A549 (cell line): ENCODE measurements at regions not wholly inside any gene's neighbourhood (a gene's known extent, or its start where the extent isn't known, plus 50 kb on each side); places are given as distances from the start of the nearest gene placed in this dataset.

Source experiments
- ATAC-seq, 2 experiments: fragments of 200-7000 bp in 1 of 2; fragments of >200 bp in 1 of 2; cut with Nextera tagmentation in 1 of 2; cut with Tn5 transposase in 1 of 2; 3 replicates each; pipeline versions ENCODE4 v1.8.0 to v1.9.1; 2018 to 2020; ENCODE audit warnings: mild to moderate bottlenecking in 1 of 2, moderate library complexity in 1 of 2
- CTCF ChIA-PET: fragments of 300-600 bp; sonication (Branson Sonifier 250); formaldehyde crosslinking; extraction: SDS; loops from one replicate; lab custom pipeline; 2021; ENCODE audit warnings: antibody characterized with exemption, inconsistent platforms; lab: Yijun Ruan, JAX
- POLR2A ChIA-PET: fragments of 350-600 bp; formaldehyde crosslinking; extraction: SDS; loops from one replicate; lab custom pipeline; 2021; ENCODE audit warnings: antibody characterized with exemption, inconsistent platforms; lab: Yijun Ruan, JAX
- DNase-seq, 2 experiments: peaks; one replicate each; pipeline versions ENCODE4 v3.0.0 to v3.0.0-alpha.2; 2011 to 2016; ENCODE audit warnings: low read depth in 1 of 2, low spot score in 1 of 2
- FAIRE-seq: peaks from 2 replicates; lab custom pipeline; 2011; peaks lifted over from hg19 to GRCh38; lab: Jason Lieb, UNC
- H3K27ac ChIP-seq, 2 experiments: fragments of >200 bp; sonication (Bioruptor Twin); formaldehyde crosslinking; 3 replicates each; pipeline ENCODE4 v1.5.1; 2016 to 2017
- H3K4me1 ChIP-seq: fragments of >200 bp; sonication (Bioruptor Twin); formaldehyde crosslinking; 3 replicates; pipeline ENCODE4 v1.6.1; 2016
- H3K4me2 ChIP-seq: fragments of >200 bp; sonication (Bioruptor Twin); formaldehyde crosslinking; 3 replicates; pipeline ENCODE4 v1.6.1; 2016
- H3K4me3 ChIP-seq: fragments of >200 bp; sonication (Bioruptor Twin); formaldehyde crosslinking; 3 replicates; pipeline ENCODE4 v1.5.1; 2016
- H3K9me3 ChIP-seq: fragments of >200 bp; sonication (Bioruptor Twin); formaldehyde crosslinking; 3 replicates; pipeline ENCODE4 v1.6.1; 2016
- BHLHE40 ChIP-seq: IDR thresholded peaks from 2 replicates; pipeline ENCODE4 v1.6.1; 2012; ENCODE audit warnings: low read depth, low read length, inconsistent platforms
- CHD2 ChIP-seq: fragments of 150-350 bp; IDR thresholded peaks from 2 replicates; pipeline ENCODE4 v1.6.1; 2014; ENCODE audit warnings: low read length; ENCODE audit not compliant: partially characterized antibody
- CHD4 ChIP-seq: fragments of 200-600 bp; sonication (generic); IDR thresholded peaks from 2 replicates; pipeline ENCODE4 v1.6.1; 2016; ENCODE audit warnings: antibody characterized with exemption, mild to moderate bottlenecking, borderline replicate concordance
- EHF ChIP-seq: fragments of 250-450 bp; sonication (Bioruptor Pico); IDR thresholded peaks from 2 replicates; pipeline ENCODE4 v1.5.0; 2020; ENCODE audit warnings: mild to moderate bottlenecking
- EP300 ChIP-seq, 2 experiments: fragments of >200 bp; sonication (Bioruptor Twin); formaldehyde crosslinking; IDR thresholded peaks; 2 replicates in 1 of 2; 3 replicates in 1 of 2; pipeline ENCODE4 v1.6.1; 2016 to 2017
- ESRRA ChIP-seq: fragments of 150-350 bp; IDR thresholded peaks from 2 replicates; pipeline ENCODE4 v1.6.1; 2014; ENCODE audit warnings: mild to moderate bottlenecking, low read length, borderline replicate concordance
- FOSB ChIP-seq: fragments of 250-450 bp; sonication (Bioruptor Pico); IDR thresholded peaks from 2 replicates; pipeline ENCODE4 v1.5.0; 2020; ENCODE audit warnings: mild to moderate bottlenecking, moderate library complexity
- FOSL2 ChIP-seq, 2 experiments: fragments of 450-650 bp in 1 of 2; fragments of >200 bp in 1 of 2; sonication (Bioruptor Twin) in 1 of 2; formaldehyde crosslinking; IDR thresholded peaks; 2 replicates each; pipeline versions ENCODE4 v1.5.0 to v1.6.1; 2016 to 2020; ENCODE audit warnings: mild to moderate bottlenecking in 1 of 2, moderate library complexity in 1 of 2
- FOXS1 ChIP-seq: fragments of 250-450 bp; sonication (Bioruptor Pico); IDR thresholded peaks from 2 replicates; pipeline ENCODE4 v1.5.0; 2020; ENCODE audit warnings: mild to moderate bottlenecking, moderate library complexity
- HEYL ChIP-seq: fragments of 250-450 bp; sonication (Bioruptor Pico); IDR thresholded peaks from 2 replicates; pipeline ENCODE4 v1.8.0; 2021; ENCODE audit warnings: mild to moderate bottlenecking, moderate library complexity
- JUN ChIP-seq, 2 experiments: fragments of >200 bp; sonication (Bioruptor Twin); formaldehyde crosslinking; IDR thresholded peaks; 2 replicates in 1 of 2; 3 replicates in 1 of 2; pipeline ENCODE4 v1.6.1; 2016 to 2017
- KDM5A ChIP-seq: fragments of 200-600 bp; sonication (generic); IDR thresholded peaks from 2 replicates; pipeline ENCODE4 v1.6.1; 2016; ENCODE audit warnings: antibody characterized with exemption, mild to moderate bottlenecking
- MAZ ChIP-seq: fragments of 150-350 bp; IDR thresholded peaks from 2 replicates; pipeline ENCODE4 v1.6.1; 2014; ENCODE audit warnings: antibody characterized with exemption, low read depth, low read length, borderline replicate concordance
- NFE2L2 ChIP-seq: fragments of 150-350 bp; conservative IDR thresholded peaks from 2 replicates; pipeline ENCODE4 v1.6.1; 2014; ENCODE audit warnings: low read length
- POLR2A ChIP-seq: IDR thresholded peaks from 2 replicates; pipeline ENCODE4 v1.6.1; 2012; ENCODE audit warnings: mild to moderate bottlenecking, low read length
- SMC3 ChIP-seq: fragments of >200 bp; sonication (Bioruptor Twin); formaldehyde crosslinking; IDR thresholded peaks from 3 replicates; pipeline ENCODE4 v1.6.1; 2018; ENCODE audit warnings: inconsistent platforms
- SREBF2 ChIP-seq: fragments of 450-650 bp; IDR thresholded peaks from 2 replicates; pipeline ENCODE4 v1.6.1; 2014; ENCODE audit warnings: mild to moderate bottlenecking, moderate library complexity
- TFCP2L1 ChIP-seq: fragments of 250-450 bp; sonication (Bioruptor Pico); IDR thresholded peaks from 2 replicates; pipeline ENCODE4 v1.5.0; 2021; ENCODE audit warnings: mild to moderate bottlenecking
- TP53 ChIP-seq: fragments of 250-450 bp; sonication (Bioruptor Pico); IDR thresholded peaks from 2 replicates; pipeline ENCODE4 v1.5.0; 2021; ENCODE audit warnings: mild to moderate bottlenecking, moderate library complexity
- ZFP36 ChIP-seq: fragments of 450-650 bp; IDR thresholded peaks from 2 replicates; pipeline ENCODE4 v1.6.1; 2014; ENCODE audit warnings: borderline replicate concordance; ENCODE audit not compliant: partially characterized antibody
- ZNF302 ChIP-seq: fragments of 250-450 bp; sonication (Bioruptor Pico); IDR thresholded peaks from 2 replicates; pipeline ENCODE4 v1.9.0; 2021; ENCODE audit warnings: inconsistent platforms, mild to moderate bottlenecking, moderate library complexity
- WGBS: methylation state at CpG from one replicate; pipeline ENCODE4 v1.1.6; 2017; ENCODE audit errors: missing lambda C conversion rate; 5-methylcytosine and 5-hydroxymethylcytosine counted together
- TF ChIP-seq, protein P1 (sequence below): IDR thresholded peaks from 2 replicates; pipeline ENCODE4 v1.6.1; 2012
- TF ChIP-seq, protein P2 (sequence below): IDR thresholded peaks from 2 replicates; pipeline ENCODE4 v1.6.1; 2012; ENCODE audit warnings: low read depth, borderline replicate concordance
- TF ChIP-seq, protein P3 (sequence below): fragments of 450-650 bp; IDR thresholded peaks from 2 replicates; pipeline ENCODE4 v1.6.1; 2014; ENCODE audit warnings: antibody characterized with exemption
- TF ChIP-seq, protein P4 (sequence below): fragments of 150-350 bp; IDR thresholded peaks from 2 replicates; pipeline ENCODE4 v1.6.1; 2014; ENCODE audit warnings: low read depth, mild to moderate bottlenecking, low read length
- TF ChIP-seq, protein P5 (sequence below): fragments of >200 bp; sonication (Bioruptor Twin); formaldehyde crosslinking; IDR thresholded peaks from 2 replicates; pipeline ENCODE4 v1.6.1; 2016
- TF ChIP-seq, protein P6 (sequence below): fragments of >200 bp; sonication (Bioruptor Twin); formaldehyde crosslinking; IDR thresholded peaks from 3 replicates; pipeline ENCODE4 v1.5.1; 2016

DNA sequence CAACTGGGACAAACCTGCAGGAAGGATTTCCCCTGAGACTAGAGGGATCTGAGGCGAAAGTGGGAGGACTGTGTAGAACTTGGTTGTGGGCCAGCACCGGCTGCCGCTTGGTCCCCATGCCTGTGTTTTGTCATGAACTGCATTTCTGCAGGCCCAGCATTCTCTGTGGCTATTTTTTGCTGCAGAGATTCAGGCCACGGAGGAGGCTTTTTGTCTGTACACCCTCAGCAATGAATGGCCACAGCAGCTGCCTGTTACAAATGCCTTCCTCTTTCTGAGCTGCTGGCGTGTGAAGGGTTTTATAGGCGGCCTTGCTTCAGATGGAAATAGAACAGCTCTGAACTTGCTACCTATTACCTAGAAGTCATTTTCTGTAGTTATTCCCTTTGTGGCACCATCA lies 164.4 kb downstream of the SH2D4B start:
- ChIA-PET POLR2A (no interaction called here), CTCF (interaction anchor here (1.0 to 5.4 kb wide), 2 partner anchors 38 to 222 kb away, joined by 3 to 53 read pairs; no protein-coding TSS in a partner anchor)
- Histone ChIP-seq H3K27ac (no peak overlapping the region), H3K4me3 (no peak overlapping the region), H3K4me1 (no peaks in the 10 kb centered on the region), H3K4me2 (no peak overlapping the region), H3K9me3 (no peaks in the 10 kb centered on the region)
- FAIRE-seq = no peak
- WGBS = 59% methylated on average over 6 of the region's 6 CpGs
- TF ChIP-seq MAZ (no peak), TFCP2L1 (CRISPR knock-in tag) (no peak), SREBF2 (no peak), EP300 (IDR thresholded peaks at IDR 0.05) (no peak), CHD4 (no peak), EHF (CRISPR knock-in tag) (no peak), ZNF302 (CRISPR knock-in tag) (no peak), KDM5A (no peak), BHLHE40 (no peak), ESRRA (no peak), ZFP36 (no peak), POLR2A (no peak)
- TF ChIP-seq, protein P1, sequence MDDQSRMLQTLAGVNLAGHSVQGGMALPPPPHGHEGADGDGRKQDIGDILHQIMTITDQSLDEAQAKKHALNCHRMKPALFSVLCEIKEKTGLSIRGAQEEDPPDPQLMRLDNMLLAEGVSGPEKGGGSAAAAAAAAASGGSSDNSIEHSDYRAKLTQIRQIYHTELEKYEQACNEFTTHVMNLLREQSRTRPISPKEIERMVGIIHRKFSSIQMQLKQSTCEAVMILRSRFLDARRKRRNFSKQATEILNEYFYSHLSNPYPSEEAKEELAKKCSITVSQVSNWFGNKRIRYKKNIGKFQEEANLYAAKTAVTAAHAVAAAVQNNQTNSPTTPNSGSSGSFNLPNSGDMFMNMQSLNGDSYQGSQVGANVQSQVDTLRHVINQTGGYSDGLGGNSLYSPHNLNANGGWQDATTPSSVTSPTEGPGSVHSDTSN = no peak
- TF ChIP-seq, protein P2, sequence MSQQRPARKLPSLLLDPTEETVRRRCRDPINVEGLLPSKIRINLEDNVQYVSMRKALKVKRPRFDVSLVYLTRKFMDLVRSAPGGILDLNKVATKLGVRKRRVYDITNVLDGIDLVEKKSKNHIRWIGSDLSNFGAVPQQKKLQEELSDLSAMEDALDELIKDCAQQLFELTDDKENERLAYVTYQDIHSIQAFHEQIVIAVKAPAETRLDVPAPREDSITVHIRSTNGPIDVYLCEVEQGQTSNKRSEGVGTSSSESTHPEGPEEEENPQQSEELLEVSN = no peak
- no peak for DNase-seq
- no peak for ATAC-seq

DNA sequence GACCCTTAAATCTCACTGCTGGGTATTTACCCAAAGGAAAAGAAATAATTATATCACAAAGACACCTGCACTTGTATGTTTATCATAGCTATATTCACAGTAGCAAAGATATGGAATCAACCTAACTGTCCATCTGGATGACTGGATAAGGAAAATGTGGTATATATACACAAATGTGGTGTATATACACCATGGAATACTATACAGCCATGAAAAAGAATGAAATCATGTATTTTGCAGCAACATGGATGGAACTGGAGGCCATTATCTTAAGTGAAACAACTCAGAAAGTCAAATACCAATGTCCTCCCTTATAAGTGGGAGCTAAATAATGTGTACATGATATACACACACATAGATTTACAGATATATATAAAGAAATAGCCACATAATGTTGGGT lies 168.2 kb downstream of the SH2D4B start:
- H3K9me3 ChIP-seq = no peaks in the 10 kb centered on the region
- H3K4me1 ChIP-seq = no peaks in the 10 kb centered on the region
- DNase-seq = no peak
- no peak overlapping the region for H3K4me2 ChIP-seq
- ATAC-seq = no peak
- TF ChIP-seq CHD2 = no peak
- no peak for TF ChIP-seq TFCP2L1 (CRISPR knock-in tag)
- no peak for TF ChIP-seq FOSB (CRISPR knock-in tag)
- no peak for TF ChIP-seq SMC3
- TF ChIP-seq, protein P3, sequence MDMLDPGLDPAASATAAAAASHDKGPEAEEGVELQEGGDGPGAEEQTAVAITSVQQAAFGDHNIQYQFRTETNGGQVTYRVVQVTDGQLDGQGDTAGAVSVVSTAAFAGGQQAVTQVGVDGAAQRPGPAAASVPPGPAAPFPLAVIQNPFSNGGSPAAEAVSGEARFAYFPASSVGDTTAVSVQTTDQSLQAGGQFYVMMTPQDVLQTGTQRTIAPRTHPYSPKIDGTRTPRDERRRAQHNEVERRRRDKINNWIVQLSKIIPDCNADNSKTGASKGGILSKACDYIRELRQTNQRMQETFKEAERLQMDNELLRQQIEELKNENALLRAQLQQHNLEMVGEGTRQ = no peak
- TF ChIP-seq FOXS1 (CRISPR knock-in tag) = no peak
- TF ChIP-seq, protein P4, sequence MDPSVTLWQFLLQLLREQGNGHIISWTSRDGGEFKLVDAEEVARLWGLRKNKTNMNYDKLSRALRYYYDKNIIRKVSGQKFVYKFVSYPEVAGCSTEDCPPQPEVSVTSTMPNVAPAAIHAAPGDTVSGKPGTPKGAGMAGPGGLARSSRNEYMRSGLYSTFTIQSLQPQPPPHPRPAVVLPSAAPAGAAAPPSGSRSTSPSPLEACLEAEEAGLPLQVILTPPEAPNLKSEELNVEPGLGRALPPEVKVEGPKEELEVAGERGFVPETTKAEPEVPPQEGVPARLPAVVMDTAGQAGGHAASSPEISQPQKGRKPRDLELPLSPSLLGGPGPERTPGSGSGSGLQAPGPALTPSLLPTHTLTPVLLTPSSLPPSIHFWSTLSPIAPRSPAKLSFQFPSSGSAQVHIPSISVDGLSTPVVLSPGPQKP = no peak
- no peak for TF ChIP-seq JUN (IDR thresholded peaks at IDR 0.05)
- no peak for TF ChIP-seq CHD4
- TF ChIP-seq, protein P1 = no peak
- no peak for TF ChIP-seq NFE2L2
- TF ChIP-seq ZNF302 (CRISPR knock-in tag) = no peak
- no peak for TF ChIP-seq EP300 (IDR thresholded peaks at IDR 0.05)
- TF ChIP-seq BHLHE40 = no peak
- TF ChIP-seq FOSL2 (IDR thresholded peaks at IDR 0.05) = no peak
- TF ChIP-seq FOSL2 (CRISPR knock-in tag; IDR thresholded peaks at IDR 0.05) = no peak
- no peak for TF ChIP-seq TP53
- no peak for TF ChIP-seq HEYL (CRISPR knock-in tag)
- TF ChIP-seq, protein P5, sequence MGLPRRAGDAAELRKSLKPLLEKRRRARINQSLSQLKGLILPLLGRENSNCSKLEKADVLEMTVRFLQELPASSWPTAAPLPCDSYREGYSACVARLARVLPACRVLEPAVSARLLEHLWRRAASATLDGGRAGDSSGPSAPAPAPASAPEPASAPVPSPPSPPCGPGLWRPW = no peak
- TF ChIP-seq, protein P6, sequence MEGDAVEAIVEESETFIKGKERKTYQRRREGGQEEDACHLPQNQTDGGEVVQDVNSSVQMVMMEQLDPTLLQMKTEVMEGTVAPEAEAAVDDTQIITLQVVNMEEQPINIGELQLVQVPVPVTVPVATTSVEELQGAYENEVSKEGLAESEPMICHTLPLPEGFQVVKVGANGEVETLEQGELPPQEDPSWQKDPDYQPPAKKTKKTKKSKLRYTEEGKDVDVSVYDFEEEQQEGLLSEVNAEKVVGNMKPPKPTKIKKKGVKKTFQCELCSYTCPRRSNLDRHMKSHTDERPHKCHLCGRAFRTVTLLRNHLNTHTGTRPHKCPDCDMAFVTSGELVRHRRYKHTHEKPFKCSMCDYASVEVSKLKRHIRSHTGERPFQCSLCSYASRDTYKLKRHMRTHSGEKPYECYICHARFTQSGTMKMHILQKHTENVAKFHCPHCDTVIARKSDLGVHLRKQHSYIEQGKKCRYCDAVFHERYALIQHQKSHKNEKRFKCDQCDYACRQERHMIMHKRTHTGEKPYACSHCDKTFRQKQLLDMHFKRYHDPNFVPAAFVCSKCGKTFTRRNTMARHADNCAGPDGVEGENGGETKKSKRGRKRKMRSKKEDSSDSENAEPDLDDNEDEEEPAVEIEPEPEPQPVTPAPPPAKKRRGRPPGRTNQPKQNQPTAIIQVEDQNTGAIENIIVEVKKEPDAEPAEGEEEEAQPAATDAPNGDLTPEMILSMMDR = no peak
- TF ChIP-seq ZFP36 = no peak
- ChIA-PET CTCF (interaction anchor here (1.1 kb wide), 1 partner anchor 261 kb away, joined by 3 read pairs; no protein-coding TSS in a partner anchor), POLR2A (no interaction called here)
- no peak overlapping the region for H3K27ac ChIP-seq
- FAIRE-seq = no peak
- H3K4me3 ChIP-seq = no peak overlapping the region
